NT2/D1 (cell line): ENCODE measurements at regions not wholly inside any gene's neighbourhood (a gene's known extent, or its start where the extent isn't known, plus 50 kb on each side); places are given as distances from the start of the nearest gene placed in this dataset.

Experiments
- YY1 ChIP-seq: IDR thresholded peaks from 2 replicates; pipeline ENCODE4 v1.6.1; 2011; ENCODE audit not compliant: insufficient read length, insufficient read depth
- ZNF274 ChIP-seq: IDR thresholded peaks from 2 replicates; pipeline ENCODE4 v1.6.1; 2011; ENCODE audit warnings: mild to moderate bottlenecking, low read depth, low read length

DNA sequence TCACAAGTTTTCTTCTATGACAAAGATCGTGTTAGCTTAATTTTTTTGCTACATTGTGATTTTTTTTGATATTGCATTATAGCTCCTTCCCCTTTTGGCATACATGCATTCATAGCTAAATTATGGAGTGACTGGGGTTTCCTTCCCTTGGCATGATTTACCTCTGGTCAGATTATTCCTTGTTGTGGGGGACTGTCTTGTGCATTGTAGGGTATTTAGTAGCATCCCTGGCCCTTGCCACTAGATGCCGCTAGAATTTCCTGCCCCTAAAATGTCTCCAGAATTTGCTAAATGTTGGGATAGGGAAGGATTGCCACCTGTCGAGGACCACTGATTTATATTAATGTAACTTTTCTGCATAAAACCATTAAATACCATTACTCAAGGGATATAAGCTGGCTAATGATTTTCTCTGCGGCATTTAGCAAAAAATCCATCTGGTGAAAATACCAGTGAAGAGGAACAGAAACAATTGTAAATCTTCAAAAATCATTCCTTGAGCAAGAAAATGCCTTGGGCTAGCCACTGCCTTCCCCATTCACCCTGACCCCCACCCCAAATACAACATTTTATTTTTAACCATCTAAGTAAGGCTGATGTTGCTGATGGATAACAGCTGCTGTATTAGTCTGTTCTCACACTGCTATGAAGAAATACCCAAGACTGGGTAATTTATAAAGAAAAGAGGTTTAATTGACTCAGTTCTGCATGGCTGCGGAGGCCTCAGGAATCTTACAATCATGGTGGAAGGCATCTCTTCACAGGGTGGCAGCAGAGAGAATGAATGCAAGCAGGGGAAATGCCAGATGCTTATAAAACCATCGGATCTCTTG, 195.2 kb downstream of the MAP2K6 start:
- TF ChIP-seq YY1, result no peak
- TF ChIP-seq ZNF274, result no peak
